ENCODE measurements at regions not wholly inside any gene's neighbourhood (a gene's known extent, or its start where the extent isn't known, plus 50 kb on each side); places are given as distances from the start of the nearest gene placed in this dataset.

- no peaks in the 10 kb centered on the region for H3K9me3 ChIP-seq
- peaks cover 7% of the 10 kb centered on the region; the same call in 1 of the 2 replicates for H3K4me1 ChIP-seq
- H3K4me3 ChIP-seq: no peak overlapping the region
- H3K9ac ChIP-seq: no peak overlapping the region
- no peaks in the 10 kb centered on the region for H3K36me3 ChIP-seq
- H4K20me1 ChIP-seq: no peaks in the 10 kb centered on the region
- H3K27me3 ChIP-seq: no peaks in the 10 kb centered on the region
- no peak for TF ChIP-seq Cebpa-rat (IDR thresholded peaks at IDR 0.05)
- H3K4me2 ChIP-seq: no peak overlapping the region
- H3K27ac ChIP-seq: no peak overlapping the region
Observed at GRCh38 chr11:15657264-15657663, 542.5 kb downstream of the INSC start.

- H3K27ac ChIP-seq: no peak overlapping the region
- no peaks in the 10 kb centered on the region for H4K20me1 ChIP-seq
- no peak for TF ChIP-seq Cebpa-rat (IDR thresholded peaks at IDR 0.05)
- no peak overlapping the region for H3K4me2 ChIP-seq
- no peaks in the 10 kb centered on the region for H3K36me3 ChIP-seq
- no peaks in the 10 kb centered on the region for H3K9me3 ChIP-seq
- no peaks in the 10 kb centered on the region for H3K27me3 ChIP-seq
- no peak overlapping the region for H3K4me3 ChIP-seq
- peaks cover 17% of the 10 kb centered on the region; the same call in 1 of the 2 replicates for H3K4me1 ChIP-seq
- H3K9ac ChIP-seq: no peak overlapping the region
Observed at GRCh38 chr11:15660496-15660895, 545.8 kb downstream of the INSC start.

DNA sequence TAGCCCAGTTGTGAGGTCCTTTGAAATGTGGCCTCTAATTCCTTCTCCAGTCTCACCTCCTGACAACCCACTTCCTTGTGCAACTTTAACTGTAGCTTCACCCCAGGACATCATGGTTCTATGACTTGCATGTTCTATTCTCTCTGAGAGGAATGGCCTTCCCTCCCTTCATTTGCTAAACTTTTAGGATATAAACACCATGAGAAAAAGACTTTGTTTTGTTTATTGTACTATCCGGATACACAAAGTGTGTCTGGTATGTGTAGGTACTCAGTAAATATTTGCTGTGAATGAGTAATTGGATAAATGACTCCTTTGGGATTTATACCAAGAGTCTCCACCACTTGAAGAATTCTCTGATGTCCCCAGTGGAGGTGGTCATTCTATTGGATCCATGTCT, 547.6 kb downstream of the INSC start:
- Histone ChIP-seq H3K36me3 (no peaks in the 10 kb centered on the region), H3K27ac (no peak overlapping the region), H3K4me2 (no peak overlapping the region), H3K4me1 (peaks cover 17% of the 10 kb centered on the region; the same call in 1 of the 2 replicates), H3K9me3 (no peaks in the 10 kb centered on the region; the same call in 1 of the 2 replicates), H3K27me3 (no peaks in the 10 kb centered on the region), H3K9ac (no peak overlapping the region), H4K20me1 (no peaks in the 10 kb centered on the region), H3K4me3 (no peak overlapping the region)
- TF ChIP-seq Cebpa-rat (IDR thresholded peaks at IDR 0.05): no peak

GRCh38 chr11:15663777-15664218, 549.1 kb downstream of the INSC start:
- Histone ChIP-seq H3K4me2 (0 out of 2 replicates have a peak overlapping the region, but pooled peaks have one; percentile 6), H3K27ac (no peak overlapping the region), H3K36me3 (no peaks in the 10 kb centered on the region), H3K9me3 (no peaks in the 10 kb centered on the region; the same call in 1 of the 2 replicates), H4K20me1 (no peaks in the 10 kb centered on the region), H3K27me3 (no peaks in the 10 kb centered on the region), H3K9ac (no peak overlapping the region), H3K4me3 (no peak overlapping the region), H3K4me1 (peaks cover 13% of the 10 kb centered on the region; the same call in 1 of the 2 replicates)
- no peak for TF ChIP-seq Cebpa-rat (IDR thresholded peaks at IDR 0.05)

DNA sequence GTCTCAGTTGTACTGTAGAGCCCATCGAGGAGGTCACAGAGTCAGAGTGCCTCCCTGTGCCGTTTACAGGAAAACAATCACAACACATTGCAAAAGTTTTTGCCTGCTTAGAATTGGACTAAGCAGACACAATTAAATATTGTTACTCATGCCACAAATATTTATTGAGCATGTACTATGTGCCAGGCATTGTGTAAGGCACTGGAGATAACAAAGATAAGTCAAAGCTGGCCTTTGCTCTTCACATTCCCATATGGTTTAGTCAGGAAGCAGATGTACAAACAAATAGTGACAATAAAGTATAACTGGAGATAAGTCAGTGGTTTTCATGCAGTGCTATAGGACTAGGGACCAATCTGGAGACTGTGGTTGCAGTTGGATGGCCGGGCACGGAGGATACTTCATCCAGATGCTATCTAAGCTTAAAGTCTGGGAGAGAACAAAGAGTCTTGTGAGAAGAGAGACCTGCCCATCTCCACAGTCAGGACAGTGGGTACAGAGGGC, 550.7 kb downstream of the INSC start:
- no peaks in the 10 kb centered on the region for H3K27me3 ChIP-seq
- no peak overlapping the region for H3K4me2 ChIP-seq
- TF ChIP-seq Cebpa-rat (IDR thresholded peaks at IDR 0.05): no peak
- H3K36me3 ChIP-seq: no peaks in the 10 kb centered on the region
- no peak overlapping the region for H3K4me3 ChIP-seq
- H3K4me1 ChIP-seq: peaks cover 13% of the 10 kb centered on the region; the same call in 1 of the 2 replicates
- no peak overlapping the region for H3K27ac ChIP-seq
- no peak overlapping the region for H3K9ac ChIP-seq
- H4K20me1 ChIP-seq: no peaks in the 10 kb centered on the region
- H3K9me3 ChIP-seq: no peaks in the 10 kb centered on the region; the same call in 1 of the 2 replicates

GRCh38 chr11:15667127-15667725, 552.5 kb downstream of the INSC start:
- Histone ChIP-seq H4K20me1 (no peaks in the 10 kb centered on the region), H3K4me1 (peaks cover 10% of the 10 kb centered on the region; the same call in 1 of the 2 replicates), H3K9me3 (no peaks in the 10 kb centered on the region; the same call in 1 of the 2 replicates), H3K27ac (no peak overlapping the region), H3K4me3 (no peak overlapping the region), H3K36me3 (no peaks in the 10 kb centered on the region), H3K9ac (no peak overlapping the region), H3K27me3 (no peaks in the 10 kb centered on the region), H3K4me2 (no peak overlapping the region)
- TF ChIP-seq Cebpa-rat (IDR thresholded peaks at IDR 0.05): no peak

GRCh38 chr11:15668718-15669117, 554.0 kb downstream of the INSC start:
- Histone ChIP-seq H3K4me3 (no peak overlapping the region), H3K27ac (no peak overlapping the region), H3K9ac (no peak overlapping the region), H4K20me1 (no peaks in the 10 kb centered on the region), H3K27me3 (no peaks in the 10 kb centered on the region), H3K36me3 (no peaks in the 10 kb centered on the region), H3K4me1 (peaks cover 4% of the 10 kb centered on the region; the same call in 1 of the 2 replicates), H3K9me3 (no peaks in the 10 kb centered on the region; the same call in 1 of the 2 replicates), H3K4me2 (no peak overlapping the region)
- no peak for TF ChIP-seq Cebpa-rat (IDR thresholded peaks at IDR 0.05)

DNA sequence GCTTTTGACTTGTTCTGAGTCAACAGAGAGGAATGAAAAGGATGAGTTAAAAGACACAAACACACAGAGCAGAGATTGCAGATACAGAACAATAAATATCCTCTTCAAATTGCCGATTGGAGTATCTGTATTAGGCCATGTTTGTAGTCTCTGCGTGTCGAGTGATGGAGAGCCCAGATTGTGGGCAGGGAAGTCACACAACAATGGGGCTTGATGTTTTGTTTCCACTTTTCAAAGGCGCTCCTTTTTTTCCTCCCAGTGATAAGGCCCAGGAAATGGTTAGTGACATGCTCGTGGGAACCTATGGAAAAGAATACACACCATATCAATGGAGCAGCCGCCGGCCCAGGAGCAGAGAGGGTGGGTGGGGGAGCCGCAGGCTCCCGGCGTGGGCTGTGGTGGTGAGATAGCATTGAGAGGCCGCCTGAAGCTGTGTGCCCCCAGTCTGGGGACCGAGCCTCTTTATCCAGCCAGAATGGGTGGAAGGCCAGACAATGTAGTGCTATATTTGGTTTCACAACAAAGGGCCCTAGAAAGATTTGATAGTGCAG, 555.9 kb downstream of the INSC start:
- Histone ChIP-seq H3K9me3 (no peaks in the 10 kb centered on the region; the same call in 1 of the 2 replicates), H3K9ac (no peak overlapping the region), H3K27me3 (no peaks in the 10 kb centered on the region), H3K27ac (no peak overlapping the region), H3K4me3 (no peak overlapping the region), H3K36me3 (no peaks in the 10 kb centered on the region), H3K4me2 (no peak overlapping the region), H4K20me1 (no peaks in the 10 kb centered on the region), H3K4me1 (no peaks in the 10 kb centered on the region)
- no peak for TF ChIP-seq Cebpa-rat (IDR thresholded peaks at IDR 0.05)

- Histone ChIP-seq H3K9ac (no peak overlapping the region), H3K4me1 (no peaks in the 10 kb centered on the region), H3K9me3 (no peaks in the 10 kb centered on the region; the same call in none of the 2 replicates), H3K4me2 (no peak overlapping the region), H4K20me1 (no peaks in the 10 kb centered on the region), H3K4me3 (no peak overlapping the region), H3K27ac (no peak overlapping the region), H3K27me3 (no peaks in the 10 kb centered on the region), H3K36me3 (no peaks in the 10 kb centered on the region)
- TF ChIP-seq Cebpa-rat (IDR thresholded peaks at IDR 0.05): no peak
Observed at GRCh38 chr11:15671216-15671615, 556.5 kb downstream of the INSC start.

GRCh38 chr11:15672825-15673224, 558.1 kb downstream of the INSC start:
- Histone ChIP-seq H3K4me2 (no peak overlapping the region), H3K27me3 (no peaks in the 10 kb centered on the region), H3K4me1 (no peaks in the 10 kb centered on the region), H3K36me3 (no peaks in the 10 kb centered on the region), H3K9me3 (no peaks in the 10 kb centered on the region; the same call in 1 of the 2 replicates), H3K27ac (no peak overlapping the region), H4K20me1 (no peaks in the 10 kb centered on the region), H3K4me3 (no peak overlapping the region), H3K9ac (no peak overlapping the region)
- TF ChIP-seq Cebpa-rat (IDR thresholded peaks at IDR 0.05): no peak

Data from BLaER1 (cell line).